ENCODE measurements at regions not wholly inside any gene's neighbourhood (a gene's known extent, or its start where the extent isn't known, plus 50 kb on each side); places are given as distances from the start of the nearest gene placed in this dataset.

DNA sequence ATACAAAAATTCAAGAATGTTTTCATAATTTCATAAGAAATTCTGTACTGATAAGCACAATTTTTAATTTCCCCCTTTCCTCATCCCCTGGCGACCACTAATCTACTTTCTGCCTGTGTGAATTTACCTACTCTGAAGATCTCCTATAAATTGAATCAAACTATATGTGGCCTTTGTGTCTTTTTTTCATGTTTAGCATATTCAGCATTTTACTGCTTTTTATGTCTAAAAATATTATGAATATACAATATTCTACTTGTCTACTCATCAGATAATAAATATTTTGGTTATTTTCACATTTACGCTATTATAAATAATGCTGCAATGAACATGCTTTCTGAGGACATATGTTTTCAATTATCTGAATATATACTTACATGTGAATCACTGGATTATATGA, 144.8 kb downstream of the CYLC2 start:
- Histone ChIP-seq H3K4me3 (no peak overlapping the region), H3K4me1 (replicated peaks in 1 of 2; ENCODE audit: control insufficient read depth in 2 of 2, insufficient read depth in 2 of 2, low read length in 2 of 2) (no peaks in the 10 kb centered on the region), H3K9me3 (replicated peaks; ENCODE audit: control insufficient read depth, insufficient read depth, low read depth, low read length) (no peaks in the 10 kb centered on the region), H3K9me1 (ENCODE audit: control insufficient read depth, insufficient read depth, low read length) (no peaks in the 10 kb centered on the region), H3K79me2 (ENCODE audit: control insufficient read depth, insufficient read depth, low read length) (no peaks in the 10 kb centered on the region), H3K36me3 (ENCODE audit: control insufficient read depth, insufficient read depth, low read length) (no peaks in the 10 kb centered on the region), H3K4me2 (ENCODE audit: insufficient read depth, low read length) (no peak overlapping the region), H3K27me3 (ENCODE audit: control insufficient read depth in 2 of 2, insufficient read depth in 2 of 2, low read length in 2 of 2) (no peaks in the 10 kb centered on the region), H3K27ac (ENCODE audit: extremely low read depth, low read depth, low read length) (no peak overlapping the region), H3K9ac (ENCODE audit: insufficient read depth in 1 of 2, low read depth in 2 of 2, low read length in 2 of 2) (no peak overlapping the region), H2AFZ (ENCODE audit: low read depth, low read length) (no peak overlapping the region), H4K20me1 (replicated peaks; ENCODE audit: control insufficient read depth, insufficient read depth, low read length) (no peaks in the 10 kb centered on the region)
- no peak for DNase-seq (ENCODE audit: extremely low read depth in 1 of 4, low spot score in 3 of 4)
- TF ChIP-seq LCOR (CRISPR knock-in tag; IDR thresholded peaks at IDR 0.05), result no peak
- TF ChIP-seq ZNF354B (CRISPR knock-in tag; IDR thresholded peaks at IDR 0.05), result no peak
- TF ChIP-seq ZNF316 (IDR thresholded peaks at IDR 0.05), result peak; percentile 59
- no peak for TF ChIP-seq GABPB1 (CRISPR knock-in tag; IDR thresholded peaks at IDR 0.05)
- no peak for FAIRE-seq
- CTCF ChIA-PET (ENCODE audit: low intra/inter-chr PET ratio), result no interaction called here
- no TSS peak for BruUV-seq (replicated peaks)
- in situ Hi-C loops (cut with MboI), result no loop called here
- POLR2A ChIA-PET, result no interaction called here
- no peak for ATAC-seq
- intact Hi-C loops (cut with micrococcal nuclease), result no loop called here
- WGBS (ENCODE audit: insufficient coverage, low coverage, missing lambda C conversion rate), result 12% methylated on average over 2 of the region's 2 CpGs

DNA sequence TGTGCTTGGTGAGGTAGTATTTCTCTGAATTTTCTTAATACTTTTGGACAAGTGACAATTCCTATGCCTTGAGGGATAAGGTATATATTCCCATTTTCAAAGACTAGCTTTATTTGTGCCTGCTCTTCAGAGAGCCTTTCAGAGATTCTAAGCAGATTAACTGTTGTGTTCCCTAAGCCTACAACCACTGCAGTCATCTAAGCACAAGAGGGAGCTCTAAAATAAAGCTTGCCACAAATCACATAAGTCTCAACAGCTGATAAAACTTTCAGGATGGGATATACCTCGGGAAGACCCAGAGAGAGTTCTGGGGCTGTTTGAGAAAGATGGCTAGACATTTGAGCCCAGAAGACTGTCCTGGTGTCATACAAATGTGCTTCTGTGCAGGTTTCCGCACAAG, 157.3 kb downstream of the CYLC2 start:
- H4K20me1 ChIP-seq (replicated peaks; ENCODE audit: control insufficient read depth, insufficient read depth, low read length), result no peaks in the 10 kb centered on the region
- DNase-seq (ENCODE audit: extremely low read depth in 1 of 4, low spot score in 3 of 4) (no peak), ATAC-seq (no peak), FAIRE-seq (no peak)
- BruUV-seq (replicated peaks), result no TSS peak
- WGBS (ENCODE audit: insufficient coverage, low coverage, missing lambda C conversion rate), result 0% methylated on average over 2 of the region's 2 CpGs
- no peak overlapping the region for H3K4me2 ChIP-seq (ENCODE audit: insufficient read depth, low read length)
- no peaks in the 10 kb centered on the region for H3K36me3 ChIP-seq (ENCODE audit: control insufficient read depth, insufficient read depth, low read length)
- in situ Hi-C loops (cut with MboI) (no loop called here), intact Hi-C loops (cut with micrococcal nuclease) (no loop called here)
- no peaks in the 10 kb centered on the region for H3K79me2 ChIP-seq (ENCODE audit: control insufficient read depth, insufficient read depth, low read length)
- no peak overlapping the region for H3K27ac ChIP-seq (ENCODE audit: extremely low read depth, low read depth, low read length)
- H3K27me3 ChIP-seq (ENCODE audit: control insufficient read depth in 2 of 2, insufficient read depth in 2 of 2, low read length in 2 of 2), result no peaks in the 10 kb centered on the region
- CTCF ChIA-PET (ENCODE audit: low intra/inter-chr PET ratio), result no interaction called here
- no peak overlapping the region for H3K9ac ChIP-seq (ENCODE audit: insufficient read depth in 1 of 2, low read depth in 2 of 2, low read length in 2 of 2)
- H3K9me3 ChIP-seq (replicated peaks; ENCODE audit: control insufficient read depth, insufficient read depth, low read depth, low read length), result no peaks in the 10 kb centered on the region
- no peaks in the 10 kb centered on the region for H3K9me1 ChIP-seq (ENCODE audit: control insufficient read depth, insufficient read depth, low read length)
- H3K4me3 ChIP-seq, result no peak overlapping the region
- POLR2A ChIA-PET, result no interaction called here
- H3K4me1 ChIP-seq (replicated peaks in 1 of 2; ENCODE audit: control insufficient read depth in 2 of 2, insufficient read depth in 2 of 2, low read length in 2 of 2), result no peaks in the 10 kb centered on the region
- no peak overlapping the region for H2AFZ ChIP-seq (ENCODE audit: low read depth, low read length)
- TF ChIP-seq COPS2 (conservative IDR thresholded peaks at IDR 0.05) (no peak), E2F5 (CRISPR knock-in tag; IDR thresholded peaks at IDR 0.05) (no peak), KAT2B (IDR thresholded peaks at IDR 0.05; ENCODE audit: low read depth, low read length) (no peak), ZNF212 (CRISPR knock-in tag; IDR thresholded peaks at IDR 0.05) (no peak), TCF7L2 (IDR thresholded peaks at IDR 0.05; ENCODE audit: low read depth, low read length) (no peak), ZNF324 (CRISPR knock-in tag; IDR thresholded peaks at IDR 0.05) (no peak), NFXL1 (CRISPR knock-in tag; IDR thresholded peaks at IDR 0.05) (no peak), RBM17 (IDR thresholded peaks at IDR 0.05; ENCODE audit: borderline replicate concordance, low read depth, low read length) (no peak)
- TF ChIP-seq, protein P1, sequence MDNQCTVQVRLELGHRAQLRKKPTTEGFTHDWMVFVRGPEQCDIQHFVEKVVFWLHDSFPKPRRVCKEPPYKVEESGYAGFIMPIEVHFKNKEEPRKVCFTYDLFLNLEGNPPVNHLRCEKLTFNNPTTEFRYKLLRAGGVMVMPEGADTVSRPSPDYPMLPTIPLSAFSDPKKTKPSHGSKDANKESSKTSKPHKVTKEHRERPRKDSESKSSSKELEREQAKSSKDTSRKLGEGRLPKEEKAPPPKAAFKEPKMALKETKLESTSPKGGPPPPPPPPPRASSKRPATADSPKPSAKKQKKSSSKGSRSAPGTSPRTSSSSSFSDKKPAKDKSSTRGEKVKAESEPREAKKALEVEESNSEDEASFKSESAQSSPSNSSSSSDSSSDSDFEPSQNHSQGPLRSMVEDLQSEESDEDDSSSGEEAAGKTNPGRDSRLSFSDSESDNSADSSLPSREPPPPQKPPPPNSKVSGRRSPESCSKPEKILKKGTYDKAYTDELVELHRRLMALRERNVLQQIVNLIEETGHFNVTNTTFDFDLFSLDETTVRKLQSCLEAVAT (IDR thresholded peaks at IDR 0.05), result no peak
- TF ChIP-seq, protein P2, sequence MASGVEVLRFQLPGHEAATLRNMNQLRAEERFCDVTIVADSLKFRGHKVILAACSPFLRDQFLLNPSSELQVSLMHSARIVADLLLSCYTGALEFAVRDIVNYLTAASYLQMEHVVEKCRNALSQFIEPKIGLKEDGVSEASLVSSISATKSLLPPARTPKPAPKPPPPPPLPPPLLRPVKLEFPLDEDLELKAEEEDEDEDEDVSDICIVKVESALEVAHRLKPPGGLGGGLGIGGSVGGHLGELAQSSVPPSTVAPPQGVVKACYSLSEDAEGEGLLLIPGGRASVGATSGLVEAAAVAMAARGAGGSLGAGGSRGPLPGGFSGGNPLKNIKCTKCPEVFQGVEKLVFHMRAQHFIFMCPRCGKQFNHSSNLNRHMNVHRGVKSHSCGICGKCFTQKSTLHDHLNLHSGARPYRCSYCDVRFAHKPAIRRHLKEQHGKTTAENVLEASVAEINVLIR (CRISPR knock-in tag; IDR thresholded peaks at IDR 0.05), result no peak
- TF ChIP-seq, protein P3, sequence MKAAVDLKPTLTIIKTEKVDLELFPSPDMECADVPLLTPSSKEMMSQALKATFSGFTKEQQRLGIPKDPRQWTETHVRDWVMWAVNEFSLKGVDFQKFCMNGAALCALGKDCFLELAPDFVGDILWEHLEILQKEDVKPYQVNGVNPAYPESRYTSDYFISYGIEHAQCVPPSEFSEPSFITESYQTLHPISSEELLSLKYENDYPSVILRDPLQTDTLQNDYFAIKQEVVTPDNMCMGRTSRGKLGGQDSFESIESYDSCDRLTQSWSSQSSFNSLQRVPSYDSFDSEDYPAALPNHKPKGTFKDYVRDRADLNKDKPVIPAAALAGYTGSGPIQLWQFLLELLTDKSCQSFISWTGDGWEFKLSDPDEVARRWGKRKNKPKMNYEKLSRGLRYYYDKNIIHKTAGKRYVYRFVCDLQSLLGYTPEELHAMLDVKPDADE (conservative IDR thresholded peaks at IDR 0.05; ENCODE audit: control insufficient read depth, low read depth, low read length), result no peak
